GM19043 (cell line): ENCODE measurements at regions not wholly inside any gene's neighbourhood (a gene's known extent, or its start where the extent isn't known, plus 50 kb on each side); places are given as distances from the start of the nearest gene placed in this dataset.
"Not testable (repeated sequence)": the region's sequence is repeated elsewhere in the genome, so short reads cannot be mapped to it uniquely, and the experiment has no call there.

Experiments used
- ATAC-seq: cut with Tn5 transposase; IDR thresholded peaks from one replicate; pipeline ENCODE4 v1.9.1; 2021; ENCODE audit warnings: low read depth; ENCODE audit not compliant: unreplicated experiment

GRCh38 chr3:177381070-177381469, 183.8 kb upstream of the TBL1XR1 start:
- ATAC-seq, result no peak

- ATAC-seq, result no peak
Measured at GRCh38 chr3:177382944-177383343, 185.7 kb upstream of the TBL1XR1 start.

- no peak for ATAC-seq
Measured at GRCh38 chr3:177385186-177385585, 187.9 kb upstream of the TBL1XR1 start.

GRCh38 chr3:177385831-177386301, 188.6 kb upstream of the TBL1XR1 start:
- no peak for ATAC-seq

- no peak for ATAC-seq
Measured at GRCh38 chr3:177388209-177388608, 190.9 kb upstream of the TBL1XR1 start.

- ATAC-seq, result not testable (repeated sequence)
Measured at GRCh38 chr3:177394231-177395024, 197.1 kb upstream of the TBL1XR1 start.

- no peak for ATAC-seq
Measured at GRCh38 chr3:177396733-177397132, 199.5 kb upstream of the TBL1XR1 start.

GRCh38 chr3:177401375-177401774, 204.1 kb upstream of the TBL1XR1 start:
- ATAC-seq, result no peak

- no peak for ATAC-seq
Measured at GRCh38 chr3:177402533-177402932, 205.3 kb upstream of the TBL1XR1 start.

- no peak for ATAC-seq
Measured at GRCh38 chr3:177405191-177405672, 207.9 kb upstream of the TBL1XR1 start.

- ATAC-seq, result no peak
Measured at GRCh38 chr3:177410730-177411129, 213.4 kb upstream of the TBL1XR1 start.

GRCh38 chr3:177411201-177411600, 213.9 kb upstream of the TBL1XR1 start:
- ATAC-seq, result no peak

GRCh38 chr3:177412677-177413170, 215.4 kb upstream of the TBL1XR1 start:
- not testable (repeated sequence) for ATAC-seq

- no peak for ATAC-seq
Measured at GRCh38 chr3:177414093-177414492, 216.8 kb upstream of the TBL1XR1 start.

GRCh38 chr3:177418787-177419186, 221.5 kb upstream of the TBL1XR1 start:
- ATAC-seq, result no peak

GRCh38 chr3:177419904-177420601, 222.8 kb upstream of the TBL1XR1 start:
- ATAC-seq, result no peak

- no peak for ATAC-seq
Measured at GRCh38 chr3:177420651-177421480, 223.6 kb upstream of the TBL1XR1 start.

- ATAC-seq, result no peak
Measured at GRCh38 chr3:177421481-177421785, 224.2 kb upstream of the TBL1XR1 start.

- no peak for ATAC-seq
Measured at GRCh38 chr3:177424521-177424920, 227.2 kb upstream of the TBL1XR1 start.

- ATAC-seq, result no peak
Measured at GRCh38 chr3:177425042-177425441, 227.8 kb upstream of the TBL1XR1 start.
